ENCODE measurements at regions not wholly inside any gene's neighbourhood (a gene's known extent, or its start where the extent isn't known, plus 50 kb on each side); places are given as distances from the start of the nearest gene placed in this dataset.

DNA sequence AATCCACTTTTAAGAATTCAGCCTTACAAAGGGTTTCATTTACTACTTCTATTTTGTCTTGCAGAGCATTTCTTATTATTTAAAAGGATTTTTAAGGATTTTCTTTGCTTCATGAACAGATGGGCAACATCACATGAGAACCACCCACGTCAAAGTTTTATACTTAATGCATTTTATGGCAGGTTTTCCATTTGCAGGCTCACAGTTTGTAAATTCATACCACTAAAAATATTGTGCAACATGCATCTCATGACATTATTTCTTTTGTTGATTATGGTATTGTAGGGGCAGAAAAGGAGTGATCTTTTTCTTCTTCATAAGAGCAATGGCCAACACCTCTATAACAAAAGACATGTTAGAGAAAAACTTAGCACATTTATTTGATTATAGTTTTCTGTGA, 554.0 kb upstream of the SPRY2 start:
- Histone ChIP-seq H3K4me1 (ENCODE audit: control insufficient read depth, insufficient read depth, low read length) (no peaks in the 10 kb centered on the region), H2AFZ (ENCODE audit: control insufficient read depth, low read depth, low read length) (no peak overlapping the region), H3K27ac (ENCODE audit: control insufficient read depth, insufficient read depth) (no peak overlapping the region), H4K20me1 (ENCODE audit: control insufficient read depth, insufficient read depth) (no peaks in the 10 kb centered on the region), H3K9me3 (replicated peaks; ENCODE audit: control insufficient read depth, insufficient read depth, low read length) (no peaks in the 10 kb centered on the region), H3K36me3 (ENCODE audit: control insufficient read depth in 2 of 2, insufficient read depth in 2 of 2, low read length in 1 of 2) (no peaks in the 10 kb centered on the region), H3K27me3 (replicated peaks in 1 of 2; ENCODE audit: control insufficient read depth in 2 of 2, insufficient read depth in 2 of 2, low read length in 1 of 2) (no peaks in the 10 kb centered on the region), H3K4me2 (ENCODE audit: control insufficient read depth, insufficient read depth) (no peak overlapping the region), H3K79me2 (ENCODE audit: control insufficient read depth, insufficient read depth, low read length) (no peaks in the 10 kb centered on the region), H3K4me3 (no peak overlapping the region), H3K9ac (ENCODE audit: control insufficient read depth, insufficient read depth, low read length) (no peak overlapping the region)
- 5% methylated on average over 1 of the region's 1 CpG for whole genome bisulfite sequencing (ENCODE audit: insufficient coverage, insufficient replicate concordance, low lambda C conversion rate, missing lambda C conversion rate)
- intact Hi-C loops (cut with micrococcal nuclease; ENCODE audit: unreplicated experiment) (no loop called here), in situ Hi-C loops (cut with MboI) (no loop called here)
- no peak for FAIRE-seq
- no TSS peak for BruUV-seq (replicated peaks)
- ChIA-PET RAD21 (ENCODE audit: unreplicated experiment) (no interaction called here), CTCF (no interaction called here), SMC1A (ENCODE audit: uncharacterized antibody, unreplicated experiment) (no interaction called here), POLR2A (no interaction called here)
- no peak for DNase-seq (ENCODE audit: low read depth, low spot score)
- no peak for ATAC-seq
- no peak for TF ChIP-seq NFXL1 (IDR thresholded peaks at IDR 0.05; ENCODE audit: borderline replicate concordance)
- no peak for TF ChIP-seq RELB (IDR thresholded peaks at IDR 0.05; ENCODE audit: low read depth)
- no peak for TF ChIP-seq NR2F1 (conservative IDR thresholded peaks at IDR 0.05)
- no peak for TF ChIP-seq MAX (IDR thresholded peaks at IDR 0.05; ENCODE audit: low read depth, low read length)

DNA sequence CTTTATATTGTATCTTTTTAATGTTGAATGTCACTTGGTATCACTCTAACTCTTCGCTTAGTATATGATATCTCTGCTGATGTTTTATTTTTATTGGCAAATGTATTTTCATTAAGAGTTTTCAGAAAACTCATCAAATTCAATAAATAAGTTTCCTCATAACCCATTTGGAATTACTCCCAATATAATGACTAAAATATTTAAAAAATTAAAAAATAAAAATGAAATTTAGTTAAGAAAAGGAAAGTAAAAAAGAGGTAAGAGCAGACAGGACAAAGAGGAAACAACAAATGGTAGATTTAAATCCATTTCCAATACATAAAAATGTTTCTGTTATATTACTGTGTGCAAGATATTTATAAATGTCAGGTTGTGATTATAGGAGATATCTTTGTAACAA, 548.9 kb upstream of the SPRY2 start:
- ChIA-PET POLR2A (no interaction called here), CTCF (interaction anchor here (0.9 kb wide), 1 partner anchor 10 kb away, joined by 3 read pairs; no protein-coding TSS in a partner anchor), SMC1A (ENCODE audit: uncharacterized antibody, unreplicated experiment) (no interaction called here), RAD21 (ENCODE audit: unreplicated experiment) (no interaction called here)
- Histone ChIP-seq H3K9ac (ENCODE audit: control insufficient read depth, insufficient read depth, low read length) (no peak overlapping the region), H3K27ac (ENCODE audit: control insufficient read depth, insufficient read depth) (no peak overlapping the region), H3K9me3 (replicated peaks; ENCODE audit: control insufficient read depth, insufficient read depth, low read length) (no peaks in the 10 kb centered on the region), H3K79me2 (ENCODE audit: control insufficient read depth, insufficient read depth, low read length) (no peaks in the 10 kb centered on the region), H3K4me3 (no peak overlapping the region), H3K27me3 (replicated peaks in 1 of 2; ENCODE audit: control insufficient read depth in 2 of 2, insufficient read depth in 2 of 2, low read length in 1 of 2) (no peaks in the 10 kb centered on the region), H3K4me2 (ENCODE audit: control insufficient read depth, insufficient read depth) (no peak overlapping the region), H4K20me1 (ENCODE audit: control insufficient read depth, insufficient read depth) (no peaks in the 10 kb centered on the region), H2AFZ (ENCODE audit: control insufficient read depth, low read depth, low read length) (no peak overlapping the region), H3K36me3 (ENCODE audit: control insufficient read depth in 2 of 2, insufficient read depth in 2 of 2, low read length in 1 of 2) (no peaks in the 10 kb centered on the region), H3K4me1 (ENCODE audit: control insufficient read depth, insufficient read depth, low read length) (no peaks in the 10 kb centered on the region)
- 0% methylated on average over 1 of the region's 1 CpG for WGBS (ENCODE audit: insufficient coverage, insufficient replicate concordance, low lambda C conversion rate, missing lambda C conversion rate)
- FAIRE-seq, result no peak
- in situ Hi-C loops (cut with MboI), result no loop called here
- no peak for ATAC-seq
- DNase-seq (ENCODE audit: low read depth, low spot score), result no peak
- intact Hi-C loops (cut with micrococcal nuclease; ENCODE audit: unreplicated experiment), result no loop called here
- no TSS peak for BruUV-seq (replicated peaks)
- no peak for TF ChIP-seq TBL1XR1 (IDR thresholded peaks at IDR 0.05; ENCODE audit: low read depth, low read length)
- TF ChIP-seq PAX5 (IDR thresholded peaks at IDR 0.05; ENCODE audit: borderline replicate concordance, low read depth, low read length), result no peak
- TF ChIP-seq CBFB (IDR thresholded peaks at IDR 0.05; ENCODE audit: low read depth), result no peak
- no peak for TF ChIP-seq SPI1 (IDR thresholded peaks at IDR 0.05; ENCODE audit: borderline replicate concordance, insufficient read depth, low read depth, low read length)
- no peak for TF ChIP-seq KLF5 (IDR thresholded peaks at IDR 0.05; ENCODE audit: partially characterized antibody)
- TF ChIP-seq SRF (IDR thresholded peaks at IDR 0.05; ENCODE audit: low read depth in 2 of 2, low read length in 2 of 2), result no peak
- TF ChIP-seq BCL11A (IDR thresholded peaks at IDR 0.05; ENCODE audit: low read depth, low read length), result no peak
- TF ChIP-seq ETV6 (conservative IDR thresholded peaks at IDR 0.05 in 1 of 2, IDR thresholded peaks at IDR 0.05 in 1 of 2; ENCODE audit: borderline replicate concordance in 1 of 2, low read depth in 1 of 2), result no peak
- TF ChIP-seq BRCA1 (IDR thresholded peaks at IDR 0.05; ENCODE audit: low read depth, low read length), result no peak
- TF ChIP-seq, protein P1, sequence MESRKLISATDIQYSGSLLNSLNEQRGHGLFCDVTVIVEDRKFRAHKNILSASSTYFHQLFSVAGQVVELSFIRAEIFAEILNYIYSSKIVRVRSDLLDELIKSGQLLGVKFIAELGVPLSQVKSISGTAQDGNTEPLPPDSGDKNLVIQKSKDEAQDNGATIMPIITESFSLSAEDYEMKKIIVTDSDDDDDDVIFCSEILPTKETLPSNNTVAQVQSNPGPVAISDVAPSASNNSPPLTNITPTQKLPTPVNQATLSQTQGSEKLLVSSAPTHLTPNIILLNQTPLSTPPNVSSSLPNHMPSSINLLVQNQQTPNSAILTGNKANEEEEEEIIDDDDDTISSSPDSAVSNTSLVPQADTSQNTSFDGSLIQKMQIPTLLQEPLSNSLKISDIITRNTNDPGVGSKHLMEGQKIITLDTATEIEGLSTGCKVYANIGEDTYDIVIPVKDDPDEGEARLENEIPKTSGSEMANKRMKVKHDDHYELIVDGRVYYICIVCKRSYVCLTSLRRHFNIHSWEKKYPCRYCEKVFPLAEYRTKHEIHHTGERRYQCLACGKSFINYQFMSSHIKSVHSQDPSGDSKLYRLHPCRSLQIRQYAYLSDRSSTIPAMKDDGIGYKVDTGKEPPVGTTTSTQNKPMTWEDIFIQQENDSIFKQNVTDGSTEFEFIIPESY (IDR thresholded peaks at IDR 0.05), result no peak
- no peak for TF ChIP-seq MEF2A (IDR thresholded peaks at IDR 0.05; ENCODE audit: insufficient read depth, low read depth, low read length)

All from GM12878 (cell line).